ENCODE measurements at regions not wholly inside any gene's neighbourhood (a gene's known extent, or its start where the extent isn't known, plus 50 kb on each side); places are given as distances from the start of the nearest gene placed in this dataset.
"Not testable (repeated sequence)": the region's sequence is repeated elsewhere in the genome, so short reads cannot be mapped to it uniquely, and the experiment has no call there.

- Histone ChIP-seq H3K9me3 (ENCODE audit: control insufficient read depth in 2 of 2, insufficient read depth in 1 of 2, low read depth in 1 of 2, low read length in 1 of 2) (no peaks in the 10 kb centered on the region), H3K4me3 (ENCODE audit: low read depth in 1 of 3, low read length in 3 of 3) (no peak overlapping the region), H3K4me1 (ENCODE audit: control insufficient read depth in 3 of 3, insufficient read depth in 2 of 3, low read depth in 1 of 3, low read length in 2 of 3) (no peaks in the 10 kb centered on the region), H3K27ac (ENCODE audit: low read depth in 1 of 3, low read length in 2 of 3) (no peak overlapping the region), H3K27me3 (ENCODE audit: control insufficient read depth in 3 of 3, insufficient read depth in 3 of 3, low read length in 3 of 3) (no peaks in the 10 kb centered on the region), H3K36me3 (ENCODE audit: control insufficient read depth in 3 of 3, insufficient read depth in 2 of 3, low read depth in 1 of 3, low read length in 3 of 3) (no peaks in the 10 kb centered on the region)
- WGBS, 3 donors = 61 to 74% (median 62%) methylated on average over 1 of the region's 1 CpG
- no peak for FAIRE-seq
- DNase-seq = no peak
Measured at GRCh38 chr5:118302786-118303185, 685.6 kb downstream of the DTWD2 start.

- H3K36me3 ChIP-seq (ENCODE audit: control insufficient read depth in 3 of 3, insufficient read depth in 2 of 3, low read depth in 1 of 3, low read length in 3 of 3) = no peaks in the 10 kb centered on the region
- H3K27me3 ChIP-seq (ENCODE audit: control insufficient read depth in 3 of 3, insufficient read depth in 3 of 3, low read length in 3 of 3) = no peaks in the 10 kb centered on the region
- WGBS, 3 donors = 33 to 74% (median 43%) methylated on average over 3 of the region's 3 CpGs
- H3K4me3 ChIP-seq (ENCODE audit: low read depth in 1 of 3, low read length in 3 of 3) = no peak overlapping the region
- no peak for FAIRE-seq
- H3K4me1 ChIP-seq (ENCODE audit: control insufficient read depth in 3 of 3, insufficient read depth in 2 of 3, low read depth in 1 of 3, low read length in 2 of 3) = no peaks in the 10 kb centered on the region
- DNase-seq = peak in 1 of 2 donors; percentile 14
- H3K9me3 ChIP-seq (ENCODE audit: control insufficient read depth in 2 of 2, insufficient read depth in 1 of 2, low read depth in 1 of 2, low read length in 1 of 2) = no peaks in the 10 kb centered on the region
- H3K27ac ChIP-seq (ENCODE audit: low read depth in 1 of 3, low read length in 2 of 3) = no peak overlapping the region
Measured at GRCh38 chr5:118301696-118302095, 686.7 kb downstream of the DTWD2 start.

- H3K4me3 ChIP-seq (ENCODE audit: low read depth in 1 of 3, low read length in 3 of 3) = no peak overlapping the region
- H3K4me1 ChIP-seq (ENCODE audit: control insufficient read depth in 3 of 3, insufficient read depth in 2 of 3, low read depth in 1 of 3, low read length in 2 of 3) = no peaks in the 10 kb centered on the region
- no peak overlapping the region for H3K27ac ChIP-seq (ENCODE audit: low read depth in 1 of 3, low read length in 2 of 3)
- no peaks in the 10 kb centered on the region for H3K9me3 ChIP-seq (ENCODE audit: control insufficient read depth in 2 of 2, insufficient read depth in 1 of 2, low read depth in 1 of 2, low read length in 1 of 2)
- DNase-seq (no peak), FAIRE-seq (no peak)
- H3K36me3 ChIP-seq (ENCODE audit: control insufficient read depth in 3 of 3, insufficient read depth in 2 of 3, low read depth in 1 of 3, low read length in 3 of 3) = no peaks in the 10 kb centered on the region
- WGBS, 3 donors = 49 to 60% (median 54%) methylated on average over 5 of the region's 5 CpGs
- no peaks in the 10 kb centered on the region for H3K27me3 ChIP-seq (ENCODE audit: control insufficient read depth in 3 of 3, insufficient read depth in 3 of 3, low read length in 3 of 3)
Measured at GRCh38 chr5:118295045-118295444, 693.3 kb downstream of the DTWD2 start.

GRCh38 chr5:118293378-118293777 is 695.0 kb downstream of the DTWD2 start:
- WGBS, 3 donors = 49 to 64% (median 54%) methylated on average over 2 of the region's 2 CpGs
- FAIRE-seq = no peak
- no peaks in the 10 kb centered on the region for H3K27me3 ChIP-seq (ENCODE audit: control insufficient read depth in 3 of 3, insufficient read depth in 3 of 3, low read length in 3 of 3)
- H3K4me1 ChIP-seq (ENCODE audit: control insufficient read depth in 3 of 3, insufficient read depth in 2 of 3, low read depth in 1 of 3, low read length in 2 of 3) = no peaks in the 10 kb centered on the region
- H3K4me3 ChIP-seq (ENCODE audit: low read depth in 1 of 3, low read length in 3 of 3) = no peak overlapping the region
- H3K36me3 ChIP-seq (ENCODE audit: control insufficient read depth in 3 of 3, insufficient read depth in 2 of 3, low read depth in 1 of 3, low read length in 3 of 3) = no peaks in the 10 kb centered on the region
- DNase-seq = no peak
- no peaks in the 10 kb centered on the region for H3K9me3 ChIP-seq (ENCODE audit: control insufficient read depth in 2 of 2, insufficient read depth in 1 of 2, low read depth in 1 of 2, low read length in 1 of 2)
- H3K27ac ChIP-seq (ENCODE audit: low read depth in 1 of 3, low read length in 2 of 3) = no peak overlapping the region

GRCh38 chr5:118290204-118290603 is 698.1 kb downstream of the DTWD2 start:
- H3K27ac ChIP-seq (ENCODE audit: low read depth in 1 of 3, low read length in 2 of 3) = no peak overlapping the region
- H3K4me1 ChIP-seq (ENCODE audit: control insufficient read depth in 3 of 3, insufficient read depth in 2 of 3, low read depth in 1 of 3, low read length in 2 of 3) = no peaks in the 10 kb centered on the region
- no peaks in the 10 kb centered on the region for H3K36me3 ChIP-seq (ENCODE audit: control insufficient read depth in 3 of 3, insufficient read depth in 2 of 3, low read depth in 1 of 3, low read length in 3 of 3)
- H3K9me3 ChIP-seq (ENCODE audit: control insufficient read depth in 2 of 2, insufficient read depth in 1 of 2, low read depth in 1 of 2, low read length in 1 of 2) = no peaks in the 10 kb centered on the region
- H3K27me3 ChIP-seq (ENCODE audit: control insufficient read depth in 3 of 3, insufficient read depth in 3 of 3, low read length in 3 of 3) = no peaks in the 10 kb centered on the region
- no peak overlapping the region for H3K4me3 ChIP-seq (ENCODE audit: low read depth in 1 of 3, low read length in 3 of 3)
- no peak for FAIRE-seq
- DNase-seq = no peak
- WGBS, 3 donors = 56 to 93% (median 84%) methylated on average over 1 of the region's 1 CpG

- not testable (repeated sequence) for DNase-seq; H3K36me3 ChIP-seq (ENCODE audit: control insufficient read depth in 3 of 3, insufficient read depth in 2 of 3, low read depth in 1 of 3, low read length in 3 of 3); H3K9me3 ChIP-seq (ENCODE audit: control insufficient read depth in 2 of 2, insufficient read depth in 1 of 2, low read depth in 1 of 2, low read length in 1 of 2); H3K4me1 ChIP-seq (ENCODE audit: control insufficient read depth in 3 of 3, insufficient read depth in 2 of 3, low read depth in 1 of 3, low read length in 2 of 3); H3K27me3 ChIP-seq (ENCODE audit: control insufficient read depth in 3 of 3, insufficient read depth in 3 of 3, low read length in 3 of 3); H3K27ac ChIP-seq (ENCODE audit: low read depth in 1 of 3, low read length in 2 of 3); FAIRE-seq; H3K4me3 ChIP-seq (ENCODE audit: low read depth in 1 of 3, low read length in 3 of 3)
- WGBS, 3 donors = 73 to 77% (median 75%) methylated on average over 4 of the region's 4 CpGs
Measured at GRCh38 chr5:118284230-118284629, 704.1 kb downstream of the DTWD2 start.

- H3K36me3 ChIP-seq (ENCODE audit: control insufficient read depth in 3 of 3, insufficient read depth in 2 of 3, low read depth in 1 of 3, low read length in 3 of 3); H3K27ac ChIP-seq (ENCODE audit: low read depth in 1 of 3, low read length in 2 of 3); H3K9me3 ChIP-seq (ENCODE audit: control insufficient read depth in 2 of 2, insufficient read depth in 1 of 2, low read depth in 1 of 2, low read length in 1 of 2); FAIRE-seq; DNase-seq; H3K4me3 ChIP-seq (ENCODE audit: low read depth in 1 of 3, low read length in 3 of 3); H3K27me3 ChIP-seq (ENCODE audit: control insufficient read depth in 3 of 3, insufficient read depth in 3 of 3, low read length in 3 of 3); H3K4me1 ChIP-seq (ENCODE audit: control insufficient read depth in 3 of 3, insufficient read depth in 2 of 3, low read depth in 1 of 3, low read length in 2 of 3): not testable (repeated sequence)
- WGBS, 3 donors = 94 to 98% (median 96%) methylated on average over 20 to 42 of the region's 42 CpGs
Measured at GRCh38 chr5:118282480-118283038, 705.8 kb downstream of the DTWD2 start.

GRCh38 chr5:118279540-118280294 is 708.6 kb downstream of the DTWD2 start:
- no peak overlapping the region for H3K27ac ChIP-seq (ENCODE audit: low read depth in 1 of 3, low read length in 2 of 3)
- H3K27me3 ChIP-seq (ENCODE audit: control insufficient read depth in 3 of 3, insufficient read depth in 3 of 3, low read length in 3 of 3) = no peaks in the 10 kb centered on the region
- WGBS, 3 donors = 61 to 80% (median 72%) methylated on average over 6 of the region's 6 CpGs
- DNase-seq = no peak
- no peak overlapping the region for H3K4me3 ChIP-seq (ENCODE audit: low read depth in 1 of 3, low read length in 3 of 3)
- no peaks in the 10 kb centered on the region for H3K4me1 ChIP-seq (ENCODE audit: control insufficient read depth in 3 of 3, insufficient read depth in 2 of 3, low read depth in 1 of 3, low read length in 2 of 3)
- no peaks in the 10 kb centered on the region for H3K36me3 ChIP-seq (ENCODE audit: control insufficient read depth in 3 of 3, insufficient read depth in 2 of 3, low read depth in 1 of 3, low read length in 3 of 3)
- H3K9me3 ChIP-seq (ENCODE audit: control insufficient read depth in 2 of 2, insufficient read depth in 1 of 2, low read depth in 1 of 2, low read length in 1 of 2) = no peaks in the 10 kb centered on the region
- no peak for FAIRE-seq

GRCh38 chr5:118270526-118270925 is 717.8 kb downstream of the DTWD2 start:
- Histone ChIP-seq H3K27me3 (ENCODE audit: control insufficient read depth in 3 of 3, insufficient read depth in 3 of 3, low read length in 3 of 3) (no peaks in the 10 kb centered on the region), H3K27ac (ENCODE audit: low read depth in 1 of 3, low read length in 2 of 3) (no peak overlapping the region), H3K36me3 (ENCODE audit: control insufficient read depth in 3 of 3, insufficient read depth in 2 of 3, low read depth in 1 of 3, low read length in 3 of 3) (no peaks in the 10 kb centered on the region), H3K4me1 (ENCODE audit: control insufficient read depth in 3 of 3, insufficient read depth in 2 of 3, low read depth in 1 of 3, low read length in 2 of 3) (no peaks in the 10 kb centered on the region), H3K4me3 (ENCODE audit: low read depth in 1 of 3, low read length in 3 of 3) (no peak overlapping the region), H3K9me3 (ENCODE audit: control insufficient read depth in 2 of 2, insufficient read depth in 1 of 2, low read depth in 1 of 2, low read length in 1 of 2) (peaks cover 0 to 4% of the 10 kb centered on the region in 2 donors)
- FAIRE-seq = no peak
- DNase-seq = no peak
- WGBS, 3 donors = 65 to 91% (median 90%) methylated on average over 1 of the region's 1 CpG
